ENCODE measurements at regions not wholly inside any gene's neighbourhood (a gene's known extent, or its start where the extent isn't known, plus 50 kb on each side); places are given as distances from the start of the nearest gene placed in this dataset.

DNA sequence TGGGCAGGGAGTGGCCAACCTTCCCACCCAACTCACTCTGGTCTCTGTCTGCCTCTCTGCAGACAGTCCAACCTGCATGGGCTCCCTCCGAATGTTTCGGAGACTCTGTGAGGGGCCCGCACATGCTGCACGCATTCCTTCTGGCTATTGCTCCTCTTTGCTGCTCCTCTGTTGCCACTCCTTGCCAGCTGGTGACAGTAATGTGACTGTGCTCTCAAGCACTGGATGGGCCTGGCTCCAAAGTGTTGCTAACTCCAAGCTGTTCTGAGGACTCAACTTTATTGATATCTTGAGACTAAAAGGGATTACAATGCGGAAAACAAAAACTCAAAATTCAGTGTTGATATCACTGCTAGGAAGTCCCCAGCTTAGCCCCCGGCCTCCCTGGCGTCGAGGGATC lies 105.4 kb upstream of the KIF5B start:
- H3K4me3 Mint-ChIP-seq = no peak overlapping the region
- no peak overlapping the region for H3K27ac Mint-ChIP-seq
- H3K36me3 Mint-ChIP-seq (ENCODE audit: low read depth) = no peaks in the 10 kb centered on the region
- H3K27me3 Mint-ChIP-seq = peaks cover 7% of the 10 kb centered on the region
- intact Hi-C loops (cut with micrococcal nuclease) = no loop called here
- H3K4me1 Mint-ChIP-seq (ENCODE audit: low read depth) = peaks cover 12% of the 10 kb centered on the region
- H3K9me3 Mint-ChIP-seq = no peaks in the 10 kb centered on the region

DNA sequence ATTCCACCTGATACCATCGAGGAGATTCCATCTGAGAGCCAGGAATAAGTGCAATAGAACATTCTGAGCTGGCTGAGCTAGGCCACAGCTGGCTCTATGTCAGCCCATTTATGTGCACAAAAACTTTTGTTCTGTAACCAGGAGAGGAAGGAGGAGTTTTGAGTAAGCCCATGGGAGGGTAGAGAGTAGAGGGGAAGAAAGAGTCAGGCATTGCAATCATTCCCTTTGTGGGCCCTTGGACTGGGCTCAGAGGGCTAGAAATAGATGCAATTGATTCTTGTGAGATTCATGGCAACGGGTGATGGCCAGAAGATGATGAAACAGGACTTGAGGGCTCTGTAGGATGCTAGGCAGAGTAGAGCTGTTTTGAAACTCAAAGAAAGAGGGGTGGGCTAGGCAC lies 104.6 kb upstream of the KIF5B start:
- Mint-ChIP-seq H3K4me1 (ENCODE audit: low read depth) (peaks cover 5% of the 10 kb centered on the region), H3K9me3 (no peaks in the 10 kb centered on the region), H3K36me3 (ENCODE audit: low read depth) (no peaks in the 10 kb centered on the region), H3K27me3 (peaks cover 7% of the 10 kb centered on the region), H3K27ac (no peak overlapping the region), H3K4me3 (no peak overlapping the region)
- intact Hi-C loops (cut with micrococcal nuclease) = no loop called here

DNA sequence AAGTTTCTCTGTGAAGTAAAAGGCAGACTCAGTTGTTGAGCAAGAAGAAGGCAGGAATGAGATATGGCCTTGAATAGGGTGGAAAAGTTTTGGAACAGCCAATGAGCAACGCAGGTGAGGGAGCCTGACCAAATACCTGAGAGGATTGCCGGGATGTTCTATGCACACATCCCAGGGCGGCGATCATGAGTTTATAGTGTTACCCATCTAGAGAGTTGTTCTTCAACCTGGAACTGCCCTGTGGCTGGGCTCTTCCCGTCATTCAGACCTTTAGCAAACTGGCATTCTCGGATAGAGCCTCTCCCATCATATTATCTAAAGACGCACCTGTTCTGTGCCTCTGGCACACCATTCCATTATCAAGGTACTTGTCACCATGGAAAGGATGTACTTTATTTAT lies 103.0 kb upstream of the KIF5B start:
- no peak overlapping the region for H3K4me3 Mint-ChIP-seq
- intact Hi-C loops (cut with micrococcal nuclease) = no loop called here
- no peak overlapping the region for H3K27ac Mint-ChIP-seq
- peaks cover 1% of the 10 kb centered on the region for H3K27me3 Mint-ChIP-seq
- no peaks in the 10 kb centered on the region for H3K9me3 Mint-ChIP-seq
- no peaks in the 10 kb centered on the region for H3K36me3 Mint-ChIP-seq (ENCODE audit: low read depth)
- H3K4me1 Mint-ChIP-seq (ENCODE audit: low read depth) = peaks cover 4% of the 10 kb centered on the region

DNA sequence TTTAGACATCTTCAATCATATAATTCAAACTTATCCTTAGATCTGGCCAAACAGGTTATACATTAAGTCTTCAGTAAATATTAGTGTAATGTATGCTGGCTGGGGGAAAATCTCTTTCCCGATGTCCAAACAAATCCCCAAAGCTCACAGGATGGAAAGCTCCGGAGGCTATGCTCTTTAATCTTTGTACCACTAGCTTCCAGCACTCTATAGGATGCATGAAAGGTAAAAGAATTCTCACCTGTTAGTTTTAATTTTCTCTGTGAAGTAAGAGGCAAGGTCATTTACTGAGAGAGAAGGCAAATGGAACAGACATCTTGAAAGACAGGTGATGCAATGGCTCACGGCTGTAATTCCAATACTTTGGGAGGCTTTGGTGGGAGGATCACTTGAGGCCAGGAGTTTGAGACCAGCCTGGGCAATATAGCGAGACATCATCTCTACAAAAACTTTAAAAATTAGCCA lies 99.8 kb upstream of the KIF5B start:
- Mint-ChIP-seq H3K27ac (no peak overlapping the region), H3K4me1 (ENCODE audit: low read depth) (peaks cover 10% of the 10 kb centered on the region), H3K4me3 (no peak overlapping the region), H3K27me3 (no peaks in the 10 kb centered on the region), H3K36me3 (ENCODE audit: low read depth) (peaks cover 6% of the 10 kb centered on the region), H3K9me3 (peaks cover 23% of the 10 kb centered on the region)
- intact Hi-C loops (cut with micrococcal nuclease) = no loop called here

DNA sequence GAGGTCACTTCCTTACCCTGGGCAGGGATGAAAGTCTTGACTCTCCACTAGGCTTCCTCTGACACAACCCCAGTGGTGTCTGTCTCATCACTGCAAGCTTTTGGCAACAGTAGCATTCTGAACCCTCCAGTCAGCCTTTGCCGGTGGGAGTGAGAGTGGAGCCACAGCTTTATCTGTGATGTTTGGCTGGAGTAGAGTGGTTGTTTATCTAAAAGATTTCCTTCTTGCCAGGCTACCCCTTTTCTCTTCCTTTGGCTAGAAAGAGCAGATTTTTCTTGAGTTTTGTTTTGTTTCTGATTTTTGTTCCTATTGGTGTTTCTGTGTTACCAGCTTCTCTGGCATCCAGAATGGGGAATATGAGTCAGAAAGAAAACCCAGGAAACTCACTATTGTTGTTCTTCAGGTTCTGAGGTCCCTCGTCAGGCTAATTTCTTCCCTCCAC lies 98.9 kb upstream of the KIF5B start:
- no peaks in the 10 kb centered on the region for H3K27me3 Mint-ChIP-seq
- H3K4me3 Mint-ChIP-seq = no peak overlapping the region
- intact Hi-C loops (cut with micrococcal nuclease) = no loop called here
- H3K36me3 Mint-ChIP-seq (ENCODE audit: low read depth) = peaks cover 6% of the 10 kb centered on the region
- H3K9me3 Mint-ChIP-seq = peaks cover 23% of the 10 kb centered on the region
- peaks cover 10% of the 10 kb centered on the region for H3K4me1 Mint-ChIP-seq (ENCODE audit: low read depth)
- no peak overlapping the region for H3K27ac Mint-ChIP-seq

DNA sequence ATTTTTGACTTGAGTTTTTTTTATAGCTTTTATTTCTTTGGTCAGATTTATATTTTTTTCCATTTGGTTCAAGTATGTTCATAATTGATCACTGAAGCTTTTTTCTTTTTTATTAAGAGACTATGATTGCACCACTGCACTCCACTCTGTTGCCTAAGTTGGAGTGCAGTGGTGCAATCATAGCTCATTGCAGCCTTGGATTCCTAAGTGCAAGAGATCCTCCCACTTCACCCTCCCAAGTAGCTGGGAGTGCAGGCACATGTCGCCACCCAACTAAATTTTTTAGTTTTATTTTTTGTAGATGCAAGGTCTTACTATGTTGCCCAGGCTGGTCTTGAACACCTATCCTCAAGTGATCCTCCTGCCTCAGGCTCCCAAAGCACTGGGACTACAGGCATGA lies 97.7 kb upstream of the KIF5B start:
- intact Hi-C loops (cut with micrococcal nuclease) = no loop called here
- Mint-ChIP-seq H3K36me3 (ENCODE audit: low read depth) (peaks cover 6% of the 10 kb centered on the region), H3K4me1 (ENCODE audit: low read depth) (peaks cover 17% of the 10 kb centered on the region), H3K27ac (no peak overlapping the region), H3K27me3 (no peaks in the 10 kb centered on the region), H3K4me3 (no peak overlapping the region), H3K9me3 (peaks cover 23% of the 10 kb centered on the region)

DNA sequence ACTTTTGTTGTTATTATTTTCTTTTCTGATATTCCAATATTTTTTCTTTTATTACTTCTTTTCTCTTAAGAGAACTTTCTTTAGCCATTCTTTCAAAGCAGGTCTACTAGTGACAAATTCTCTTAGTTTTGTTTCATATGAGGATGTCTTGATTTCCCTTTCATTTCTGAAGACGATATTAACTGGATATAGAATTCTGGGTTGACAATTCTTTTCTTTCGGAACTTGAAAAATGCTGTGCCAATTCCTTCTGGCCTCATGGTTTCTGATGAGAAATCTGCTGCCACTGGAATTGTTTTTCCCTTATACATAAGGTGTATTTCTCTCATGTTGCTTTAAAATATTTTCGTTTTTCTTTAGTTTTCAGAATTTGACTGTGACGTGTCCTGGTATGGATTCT lies 97.0 kb upstream of the KIF5B start:
- peaks cover 17% of the 10 kb centered on the region for H3K4me1 Mint-ChIP-seq (ENCODE audit: low read depth)
- intact Hi-C loops (cut with micrococcal nuclease) = no loop called here
- no peak overlapping the region for H3K4me3 Mint-ChIP-seq
- H3K36me3 Mint-ChIP-seq (ENCODE audit: low read depth) = peaks cover 6% of the 10 kb centered on the region
- H3K27me3 Mint-ChIP-seq = no peaks in the 10 kb centered on the region
- H3K27ac Mint-ChIP-seq = no peak overlapping the region
- peaks cover 23% of the 10 kb centered on the region for H3K9me3 Mint-ChIP-seq

DNA sequence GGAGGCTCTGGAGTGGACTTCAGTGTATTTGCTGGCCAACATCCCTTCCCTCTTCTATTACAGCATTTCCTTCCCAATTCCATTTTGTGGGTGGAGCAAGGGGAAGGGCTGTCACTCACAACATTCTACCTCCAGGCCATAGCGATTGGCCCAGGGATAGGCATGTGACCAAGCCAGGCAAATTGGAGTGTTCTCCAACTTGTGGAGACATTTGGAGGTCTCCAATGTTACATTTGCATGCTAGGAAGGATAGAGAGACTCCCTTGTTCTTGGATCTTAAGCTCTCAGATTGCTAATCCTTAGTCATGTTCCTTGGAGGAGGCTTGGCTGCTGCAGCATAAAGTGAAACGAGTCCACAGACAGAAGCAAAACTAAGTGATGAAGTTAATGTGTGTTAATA lies 95.6 kb upstream of the KIF5B start:
- H3K27ac Mint-ChIP-seq = no peak overlapping the region
- no peak overlapping the region for H3K4me3 Mint-ChIP-seq
- intact Hi-C loops (cut with micrococcal nuclease) = no loop called here
- peaks cover 17% of the 10 kb centered on the region for H3K4me1 Mint-ChIP-seq (ENCODE audit: low read depth)
- H3K27me3 Mint-ChIP-seq = no peaks in the 10 kb centered on the region
- peaks cover 23% of the 10 kb centered on the region for H3K9me3 Mint-ChIP-seq
- H3K36me3 Mint-ChIP-seq (ENCODE audit: low read depth) = peaks cover 6% of the 10 kb centered on the region

DNA sequence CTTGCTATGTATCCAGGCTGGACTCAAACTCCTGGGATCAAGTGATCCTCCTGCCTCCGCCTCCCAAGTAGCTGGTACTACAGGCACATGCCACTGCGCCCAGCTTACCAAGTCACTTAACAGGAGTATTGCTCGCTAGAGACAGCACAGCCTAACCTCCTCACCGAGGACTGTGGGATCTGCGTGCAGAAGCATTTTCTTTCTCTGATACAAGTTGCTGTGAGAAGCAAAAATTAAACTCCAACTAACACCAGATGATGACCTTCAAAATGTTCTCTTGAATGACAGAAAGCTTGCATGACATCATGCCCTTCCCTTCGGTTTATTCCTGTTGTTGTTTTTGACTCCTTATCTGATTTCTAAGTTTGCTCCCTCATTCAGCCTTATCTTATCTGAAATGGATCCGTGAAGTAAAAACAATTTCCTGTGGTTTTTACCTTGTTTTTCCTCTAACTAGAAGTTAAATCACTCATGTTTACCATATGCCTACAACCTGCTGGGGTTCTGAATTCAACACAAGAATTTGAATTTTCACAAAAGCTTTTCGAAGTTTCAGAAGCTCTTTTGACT lies 94.4 kb upstream of the KIF5B start:
- Mint-ChIP-seq H3K9me3 (peaks cover 23% of the 10 kb centered on the region), H3K27ac (no peak overlapping the region), H3K36me3 (ENCODE audit: low read depth) (peaks cover 6% of the 10 kb centered on the region), H3K4me3 (no peak overlapping the region), H3K4me1 (ENCODE audit: low read depth) (peaks cover 17% of the 10 kb centered on the region), H3K27me3 (no peaks in the 10 kb centered on the region)
- intact Hi-C loops (cut with micrococcal nuclease) = no loop called here

DNA sequence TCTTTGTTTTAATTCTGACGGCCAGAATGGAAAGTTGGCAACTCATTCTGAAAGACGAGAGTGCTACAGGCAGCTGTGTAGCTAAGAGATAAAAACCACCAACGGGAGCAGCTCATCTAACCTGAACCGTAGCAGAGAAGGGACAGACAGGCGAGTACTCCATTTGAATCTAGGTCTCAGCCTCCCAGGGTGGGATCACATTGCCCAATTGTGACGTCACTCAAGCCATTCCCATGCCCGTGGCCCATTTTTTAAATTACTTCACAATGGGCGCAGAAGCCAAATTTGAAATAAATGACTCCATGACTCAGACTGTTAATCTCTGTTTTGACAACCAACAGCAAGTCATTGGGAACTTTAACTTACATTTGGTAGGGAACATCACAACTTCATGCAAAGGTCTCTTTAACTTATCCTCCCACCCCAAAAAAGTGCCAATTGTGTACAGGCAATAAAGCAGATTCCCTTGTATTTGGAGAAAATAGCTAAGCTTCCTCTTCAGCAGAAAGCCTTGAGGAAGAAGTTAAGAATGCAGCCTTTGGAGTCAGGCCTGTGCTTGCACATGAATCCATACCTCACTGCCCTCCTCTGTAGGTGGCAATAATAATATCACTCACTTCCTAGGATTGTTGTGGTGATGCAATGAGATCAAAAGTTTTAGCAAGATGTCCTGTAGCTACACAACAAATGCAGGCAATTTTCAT lies 93.2 kb upstream of the KIF5B start:
- H3K4me3 Mint-ChIP-seq = no peak overlapping the region
- H3K9me3 Mint-ChIP-seq = peaks cover 23% of the 10 kb centered on the region
- H3K27me3 Mint-ChIP-seq = no peaks in the 10 kb centered on the region
- peaks cover 6% of the 10 kb centered on the region for H3K36me3 Mint-ChIP-seq (ENCODE audit: low read depth)
- no peak overlapping the region for H3K27ac Mint-ChIP-seq
- H3K4me1 Mint-ChIP-seq (ENCODE audit: low read depth) = peaks cover 17% of the 10 kb centered on the region
- intact Hi-C loops (cut with micrococcal nuclease) = no loop called here

DNA sequence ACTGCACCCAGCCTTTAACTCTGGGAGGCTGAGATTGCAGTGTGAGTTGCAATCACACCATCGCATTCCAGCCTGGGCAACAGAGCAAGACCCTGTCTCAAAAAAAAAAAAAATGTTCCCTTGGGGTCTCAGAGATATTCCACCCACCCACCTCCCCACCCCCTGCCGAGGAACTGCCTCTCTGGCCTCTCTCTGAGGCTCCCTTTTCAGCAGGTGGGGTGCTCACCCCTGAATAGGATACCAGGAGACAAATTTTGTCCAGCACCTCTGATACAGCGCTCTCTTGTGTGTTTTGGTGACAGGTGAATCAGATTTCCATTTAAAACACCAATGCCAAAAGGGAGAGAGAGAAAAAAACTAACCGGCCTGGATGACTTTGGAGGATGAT lies 92.6 kb upstream of the KIF5B start:
- Mint-ChIP-seq H3K4me1 (ENCODE audit: low read depth) (peaks cover 17% of the 10 kb centered on the region), H3K9me3 (peaks cover 21% of the 10 kb centered on the region), H3K27me3 (no peaks in the 10 kb centered on the region), H3K27ac (no peak overlapping the region), H3K4me3 (no peak overlapping the region), H3K36me3 (ENCODE audit: low read depth) (peaks cover 5% of the 10 kb centered on the region)
- intact Hi-C loops (cut with micrococcal nuclease) = no loop called here

DNA sequence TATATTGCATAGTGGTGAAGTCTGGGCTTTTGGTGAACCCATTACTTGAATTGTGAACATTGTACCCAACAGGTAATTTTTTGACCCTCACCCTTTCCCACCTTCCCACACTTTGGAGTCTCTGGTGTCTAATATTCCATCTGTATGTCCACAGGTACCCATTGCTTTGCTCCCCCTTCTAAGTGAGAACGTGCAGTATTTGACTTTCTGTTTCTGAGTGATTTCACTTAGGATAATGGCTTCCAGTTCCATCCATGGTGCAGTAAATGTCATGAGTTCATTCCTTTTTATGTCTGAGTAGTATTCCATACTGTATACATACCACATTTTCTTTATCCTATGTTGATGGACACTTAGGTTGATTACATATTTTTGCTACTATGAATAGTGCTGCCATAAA lies 91.5 kb upstream of the KIF5B start:
- Mint-ChIP-seq H3K9me3 (peaks cover 10% of the 10 kb centered on the region), H3K4me3 (no peak overlapping the region), H3K27ac (no peak overlapping the region), H3K4me1 (ENCODE audit: low read depth) (peaks cover 17% of the 10 kb centered on the region), H3K36me3 (ENCODE audit: low read depth) (no peaks in the 10 kb centered on the region), H3K27me3 (no peaks in the 10 kb centered on the region)
- intact Hi-C loops (cut with micrococcal nuclease) = no loop called here

DNA sequence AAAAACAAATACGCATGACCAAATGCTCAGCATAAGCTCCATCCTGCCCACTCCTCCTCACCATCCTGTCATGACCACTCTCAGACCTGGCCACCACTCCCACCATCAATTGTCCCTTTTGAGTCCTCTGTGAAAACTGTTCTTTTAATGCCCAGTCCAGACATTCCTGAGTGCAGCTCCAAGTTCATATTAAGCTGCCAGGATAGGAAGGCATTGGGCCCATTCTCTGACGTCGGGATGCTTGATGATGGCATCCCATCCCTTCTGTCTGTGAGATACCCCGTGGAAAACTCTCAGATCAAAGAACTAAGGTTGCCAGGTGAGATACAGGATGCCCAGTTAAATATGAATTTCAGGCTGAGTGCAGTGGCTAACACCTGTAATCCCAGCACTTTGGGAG lies 89.9 kb upstream of the KIF5B start:
- Mint-ChIP-seq H3K4me1 (ENCODE audit: low read depth) (peaks cover 16% of the 10 kb centered on the region), H3K27ac (no peak overlapping the region), H3K4me3 (no peak overlapping the region), H3K36me3 (ENCODE audit: low read depth) (no peaks in the 10 kb centered on the region), H3K9me3 (no peaks in the 10 kb centered on the region), H3K27me3 (no peaks in the 10 kb centered on the region)
- intact Hi-C loops (cut with micrococcal nuclease) = no loop called here

DNA sequence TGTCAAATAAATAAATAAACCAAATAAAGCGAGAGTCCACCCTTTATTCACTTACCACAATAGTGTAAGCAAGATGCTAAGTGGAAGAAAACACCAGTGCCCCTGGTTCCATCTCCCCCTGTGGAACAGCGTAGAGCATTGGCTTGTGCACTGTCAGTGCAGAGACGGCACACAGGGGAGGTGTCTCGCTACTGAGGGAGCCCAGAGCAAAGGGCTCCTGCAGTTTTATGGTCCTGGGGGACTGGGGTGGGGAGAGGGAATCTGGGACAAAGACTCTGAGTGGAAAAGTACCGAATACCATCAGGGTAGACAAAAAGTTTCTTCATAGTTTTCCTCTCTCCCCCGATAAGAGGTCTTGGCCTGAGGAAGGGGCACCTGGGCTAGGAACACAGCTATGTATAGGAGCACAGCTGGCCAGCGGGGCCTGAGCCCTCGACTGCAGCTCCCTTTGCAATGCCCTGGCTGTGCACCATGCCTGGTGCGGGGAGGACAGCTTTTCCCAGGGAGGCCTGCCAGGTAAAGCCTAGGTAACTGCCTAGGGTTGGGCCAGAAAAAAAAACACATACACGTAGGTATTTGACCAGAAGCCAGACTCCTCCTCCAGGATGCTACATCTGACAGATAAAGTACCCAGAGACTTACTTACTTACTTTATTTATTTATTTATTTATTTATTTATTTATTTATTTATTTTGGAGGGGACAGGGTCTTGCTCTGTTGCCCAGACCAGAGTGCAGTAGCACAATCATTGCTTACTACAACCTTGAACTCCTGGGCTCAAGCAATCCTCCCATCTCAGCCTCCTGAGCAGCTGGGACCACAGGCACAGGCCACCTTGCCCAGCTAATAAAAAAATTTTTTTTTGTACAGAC lies 88.8 kb upstream of the KIF5B start:
- no peaks in the 10 kb centered on the region for H3K27me3 Mint-ChIP-seq
- H3K4me1 Mint-ChIP-seq (ENCODE audit: low read depth) = peaks cover 24% of the 10 kb centered on the region
- H3K36me3 Mint-ChIP-seq (ENCODE audit: low read depth) = no peaks in the 10 kb centered on the region
- intact Hi-C loops (cut with micrococcal nuclease) = no loop called here
- no peaks in the 10 kb centered on the region for H3K9me3 Mint-ChIP-seq
- no peak overlapping the region for H3K4me3 Mint-ChIP-seq
- no peak overlapping the region for H3K27ac Mint-ChIP-seq
